Endodermal cell (in vitro differentiated cells): ENCODE measurements at regions not wholly inside any gene's neighbourhood (a gene's known extent, or its start where the extent isn't known, plus 50 kb on each side); places are given as distances from the start of the nearest gene placed in this dataset.

Experiments used
- DNase-seq: peaks from one replicate; pipeline ENCODE4 v3.0.0-alpha.2; 2017
- H3K27ac ChIP-seq: 2 replicates; pipeline ENCODE4 v1.5.1; 2013; ENCODE audit warnings: mild to moderate bottlenecking, low read depth, low read length, moderate library complexity
- H3K27me3 ChIP-seq: 2 replicates; pipeline ENCODE4 v1.6.1; 2013; ENCODE audit warnings: mild to moderate bottlenecking, low read length, moderate library complexity; ENCODE audit not compliant: insufficient read depth, control insufficient read depth, poor library complexity, severe bottlenecking
- H3K36me3 ChIP-seq: 2 replicates; pipeline ENCODE4 v1.7.0; 2013; ENCODE audit warnings: mild to moderate bottlenecking, low read length, moderate library complexity; ENCODE audit not compliant: control insufficient read depth, insufficient read depth
- H3K4me1 ChIP-seq: one replicate; pipeline ENCODE4 v1.7.0; 2013; ENCODE audit warnings: low read length; ENCODE audit not compliant: control insufficient read depth, insufficient read depth
- H3K4me3 ChIP-seq: 2 replicates; pipeline ENCODE4 v1.5.1; 2013; ENCODE audit warnings: mild to moderate bottlenecking, low read length, moderate library complexity
- H3K9ac ChIP-seq: 2 replicates; pipeline ENCODE4 v1.6.1; 2013; ENCODE audit warnings: mild to moderate bottlenecking, low read length, moderate library complexity; ENCODE audit not compliant: poor library complexity, severe bottlenecking; ENCODE audit errors: extremely low read depth
- H3K9me3 ChIP-seq: 2 replicates; pipeline ENCODE4 v1.6.1; 2013; ENCODE audit warnings: mild to moderate bottlenecking, low read length, moderate library complexity; ENCODE audit not compliant: control insufficient read depth
- H3K27ac Mint-ChIP-seq: 2 replicates; pipeline ENCODE4 v1.8.0; 2020; ENCODE audit warnings: mixed read lengths
- H3K27me3 Mint-ChIP-seq: 2 replicates; pipeline ENCODE4 v1.8.0; 2021; ENCODE audit warnings: mild to moderate bottlenecking, mixed read lengths; ENCODE audit not compliant: insufficient read depth
- H3K36me3 Mint-ChIP-seq: 2 replicates; pipeline ENCODE4 v1.8.0; 2020; ENCODE audit warnings: low read depth, mixed read lengths
- H3K4me1 Mint-ChIP-seq: 2 replicates; pipeline ENCODE4 v1.8.0; 2020; ENCODE audit warnings: mixed read lengths
- H3K4me3 Mint-ChIP-seq: 2 replicates; pipeline ENCODE4 v1.8.0; 2020; ENCODE audit warnings: mild to moderate bottlenecking, moderate library complexity, mixed read lengths
- H3K9me3 Mint-ChIP-seq: 2 replicates; pipeline ENCODE4 v1.8.0; 2020; ENCODE audit warnings: mild to moderate bottlenecking, mixed read lengths
- TF ChIP-seq, protein P1 (sequence below): fragments of 200-600 bp; sonication (generic); conservative IDR thresholded peaks from 2 replicates; pipeline ENCODE4 v1.5.0; 2021; ENCODE audit warnings: antibody characterized with exemption, mild to moderate bottlenecking

DNA sequence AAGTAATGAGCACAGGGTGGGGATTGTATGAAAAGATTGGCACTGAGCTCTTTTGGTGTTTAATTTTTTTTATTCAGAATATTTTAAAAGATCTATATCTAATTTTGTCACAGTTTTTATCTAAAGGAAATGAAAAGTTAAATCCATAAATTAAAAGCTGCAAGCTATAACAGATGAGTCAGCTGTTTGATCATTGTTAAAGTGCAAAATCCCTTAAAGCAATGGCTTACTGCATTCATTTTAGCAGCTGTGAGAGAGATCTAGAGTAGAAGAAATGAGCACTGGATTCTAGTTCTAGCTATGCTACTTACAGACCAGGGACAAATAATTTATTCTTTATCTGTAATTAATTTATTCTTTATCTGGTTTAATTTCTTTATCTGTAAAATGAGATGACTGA is 245.9 kb downstream of the CD109 start:
- no peaks in the 10 kb centered on the region for H3K36me3 ChIP-seq
- no peak overlapping the region for H3K4me3 Mint-ChIP-seq
- H3K27ac Mint-ChIP-seq = no peak overlapping the region
- TF ChIP-seq, protein P1, sequence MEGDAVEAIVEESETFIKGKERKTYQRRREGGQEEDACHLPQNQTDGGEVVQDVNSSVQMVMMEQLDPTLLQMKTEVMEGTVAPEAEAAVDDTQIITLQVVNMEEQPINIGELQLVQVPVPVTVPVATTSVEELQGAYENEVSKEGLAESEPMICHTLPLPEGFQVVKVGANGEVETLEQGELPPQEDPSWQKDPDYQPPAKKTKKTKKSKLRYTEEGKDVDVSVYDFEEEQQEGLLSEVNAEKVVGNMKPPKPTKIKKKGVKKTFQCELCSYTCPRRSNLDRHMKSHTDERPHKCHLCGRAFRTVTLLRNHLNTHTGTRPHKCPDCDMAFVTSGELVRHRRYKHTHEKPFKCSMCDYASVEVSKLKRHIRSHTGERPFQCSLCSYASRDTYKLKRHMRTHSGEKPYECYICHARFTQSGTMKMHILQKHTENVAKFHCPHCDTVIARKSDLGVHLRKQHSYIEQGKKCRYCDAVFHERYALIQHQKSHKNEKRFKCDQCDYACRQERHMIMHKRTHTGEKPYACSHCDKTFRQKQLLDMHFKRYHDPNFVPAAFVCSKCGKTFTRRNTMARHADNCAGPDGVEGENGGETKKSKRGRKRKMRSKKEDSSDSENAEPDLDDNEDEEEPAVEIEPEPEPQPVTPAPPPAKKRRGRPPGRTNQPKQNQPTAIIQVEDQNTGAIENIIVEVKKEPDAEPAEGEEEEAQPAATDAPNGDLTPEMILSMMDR = no peak
- H3K9ac ChIP-seq = no peak overlapping the region
- no peaks in the 10 kb centered on the region for H3K4me1 ChIP-seq
- no peaks in the 10 kb centered on the region for H3K27me3 ChIP-seq
- H3K27ac ChIP-seq = no peak overlapping the region
- H3K9me3 Mint-ChIP-seq = peaks cover 2% of the 10 kb centered on the region
- no peak overlapping the region for H3K4me3 ChIP-seq
- no peaks in the 10 kb centered on the region for H3K27me3 Mint-ChIP-seq
- no peaks in the 10 kb centered on the region for H3K4me1 Mint-ChIP-seq
- H3K36me3 Mint-ChIP-seq = no peaks in the 10 kb centered on the region
- DNase-seq = no peak
- no peaks in the 10 kb centered on the region for H3K9me3 ChIP-seq

DNA sequence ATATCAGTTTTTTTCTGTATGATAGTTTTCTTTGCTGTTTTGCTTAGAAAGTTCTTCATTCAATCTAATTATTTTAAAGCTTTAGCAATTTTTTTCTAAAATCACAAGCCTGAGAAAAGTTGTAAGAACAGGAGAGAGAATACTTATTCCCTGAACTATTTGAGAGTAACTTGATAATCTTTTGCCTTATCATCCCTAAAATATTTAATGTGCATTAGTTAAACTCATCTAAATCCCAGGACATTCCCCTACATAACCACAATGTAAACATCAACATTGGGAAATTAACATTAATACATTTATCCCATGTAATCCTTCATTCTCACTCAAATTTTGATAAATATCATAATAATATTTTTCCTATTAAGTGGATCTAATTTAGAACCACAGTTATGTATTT is 241.8 kb downstream of the CD109 start:
- H3K4me1 Mint-ChIP-seq = no peaks in the 10 kb centered on the region
- no peaks in the 10 kb centered on the region for H3K4me1 ChIP-seq
- H3K27me3 ChIP-seq = no peaks in the 10 kb centered on the region
- H3K27ac Mint-ChIP-seq = no peak overlapping the region
- no peak for DNase-seq
- H3K9ac ChIP-seq = no peak overlapping the region
- TF ChIP-seq, protein P1 = no peak
- H3K9me3 ChIP-seq = no peaks in the 10 kb centered on the region
- no peak overlapping the region for H3K4me3 ChIP-seq
- no peaks in the 10 kb centered on the region for H3K36me3 Mint-ChIP-seq
- no peaks in the 10 kb centered on the region for H3K36me3 ChIP-seq
- no peak overlapping the region for H3K4me3 Mint-ChIP-seq
- peaks cover 5% of the 10 kb centered on the region for H3K9me3 Mint-ChIP-seq
- no peaks in the 10 kb centered on the region for H3K27me3 Mint-ChIP-seq
- no peak overlapping the region for H3K27ac ChIP-seq

GRCh38 chr6:73932866-73933265 is 236.9 kb downstream of the CD109 start:
- Mint-ChIP-seq H3K27ac (no peak overlapping the region), H3K36me3 (no peaks in the 10 kb centered on the region), H3K4me1 (no peaks in the 10 kb centered on the region), H3K27me3 (no peaks in the 10 kb centered on the region), H3K9me3 (peaks cover 2% of the 10 kb centered on the region), H3K4me3 (no peak overlapping the region)
- H3K4me3 ChIP-seq = no peak overlapping the region
- no peaks in the 10 kb centered on the region for H3K9me3 ChIP-seq
- H3K27ac ChIP-seq = peak overlapping the region; percentile 3
- no peak overlapping the region for H3K9ac ChIP-seq
- DNase-seq = no peak
- no peaks in the 10 kb centered on the region for H3K36me3 ChIP-seq
- H3K4me1 ChIP-seq = no peaks in the 10 kb centered on the region
- TF ChIP-seq, protein P1 = no peak
- no peaks in the 10 kb centered on the region for H3K27me3 ChIP-seq
